Adrenal gland (tissue), 9 donors: ENCODE measurements at regions not wholly inside any gene's neighbourhood (a gene's known extent, or its start where the extent isn't known, plus 50 kb on each side); places are given as distances from the start of the nearest gene placed in this dataset.

ENCODE experiments used
- DNase-seq, 7 donors: peaks; one replicate each; pipeline ENCODE4 v3.0.0-alpha.2; 2019 to 2020
- H3K27ac ChIP-seq, 5 donors: fragments of 200-600 bp; sonication (generic) in 4 of 5; 1 replicate in 3 of 5; 2 replicates in 2 of 5; pipeline versions ENCODE4 v1.5.1 to v1.8.0; 2016 to 2020; ENCODE audit warnings: mild to moderate bottlenecking in 1 of 5
- H3K27me3 ChIP-seq: fragments of 200-600 bp; 2 replicates; pipeline ENCODE4 v1.8.0; 2021
- H3K36me3 ChIP-seq, 2 donors: fragments of 200-600 bp; replicated peaks in 1 of 2; 1 replicate in 1 of 2; 2 replicates in 1 of 2; pipeline versions ENCODE4 v1.5.1 to v1.8.0; 2018 to 2022
- H3K4me1 ChIP-seq, 2 donors: fragments of 200-600 bp; replicated peaks in 1 of 2; 1 replicate in 1 of 2; 2 replicates in 1 of 2; pipeline versions ENCODE4 v1.5.1 to v1.8.0; 2018 to 2021
- H3K4me3 ChIP-seq, 4 donors: fragments of 200-600 bp; sonication (generic) in 3 of 4; one replicate each; pipeline ENCODE4 v1.5.1; 2016 to 2018
- H3K9me3 ChIP-seq, 3 donors: fragments of 200-600 bp; sonication (generic) in 1 of 3; replicated peaks in 1 of 3; 1 replicate in 2 of 3; 2 replicates in 1 of 3; pipeline versions ENCODE4 v1.5.1 to v1.8.0; 2016 to 2021
- POLR2A ChIP-seq, 2 donors: fragments of 450-650 bp; IDR thresholded peaks; one replicate each; pipeline ENCODE4 v1.6.1; 2017; ENCODE audit warnings: antibody characterized with exemption in 2 of 2, mild to moderate bottlenecking in 2 of 2, moderate library complexity in 1 of 2
- WGBS, 4 donors: extraction: QIAGEN DNeasy Blood & Tissue Kit in 2 of 4; methylation state at CpG; one replicate each; pipeline versions ENCODE4 v1.1.5 to v1.1.7; 2013 to 2017; 5-methylcytosine and 5-hydroxymethylcytosine counted together
- intact Hi-C, 2 donors: fragments of 100-400 bp; cut with DNase I; formaldehyde crosslinking; loops; one replicate each; pipeline versions ENCODE4 v1.14.1 to v1.15.0; 2022 to 2023
- TF ChIP-seq, protein P1 (sequence below), 6 experiments: fragments of 450-650 bp in 4 of 6; fragments of 200-600 bp in 2 of 6; sonication (generic) in 1 of 6; IDR thresholded peaks; 1 replicate in 5 of 6; 2 replicates in 1 of 6; pipeline versions ENCODE4 v1.5.1 to v1.8.0; 2016 to 2021; ENCODE audit warnings: antibody characterized with exemption in 6 of 6, mild to moderate bottlenecking in 2 of 6, moderate library complexity in 1 of 6
- donor health status: healthy with polysubstance abuse.
- donor health status: Bipolar disorder and iron deficiency.
- donor health status: DM: yes; HTN: yes; CAD: no.
- donor health status: DM: no; HTN: no; CAD: no.
- donor health status: DM: no; HTN: no; CAD: no.

DNA sequence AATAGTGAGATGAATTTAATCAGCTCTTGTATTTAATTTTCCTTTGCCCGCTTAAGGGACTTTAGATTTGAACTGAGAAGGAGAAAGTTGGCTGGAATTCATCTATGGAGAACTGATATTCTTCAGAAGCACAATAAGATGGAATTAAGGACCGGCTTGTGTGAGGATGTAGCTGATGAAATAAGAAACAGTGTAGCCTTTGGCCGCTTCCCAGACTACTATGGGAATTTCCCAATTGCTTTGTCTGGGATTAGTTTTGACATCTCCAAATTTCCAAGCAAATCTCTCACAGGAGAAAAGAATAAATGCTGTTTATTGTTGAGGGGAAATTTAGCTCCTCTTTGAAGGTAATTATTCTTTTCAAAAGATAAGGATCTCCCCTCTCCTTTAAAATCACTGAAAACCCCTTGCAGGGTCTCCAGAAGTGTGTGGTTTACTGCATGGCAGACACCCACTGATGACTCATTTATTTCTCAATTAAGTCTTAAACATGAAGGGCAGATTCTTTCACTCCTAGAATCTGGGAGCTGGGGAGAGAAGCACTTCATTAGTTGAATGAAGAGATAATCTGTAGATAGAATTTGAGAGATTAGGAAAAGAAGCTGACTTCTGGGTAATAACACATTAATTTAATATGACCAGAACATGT is 606.5 kb upstream of the ADAMTS16 start:
- intact Hi-C loops, result no loop called here
- H3K27me3 ChIP-seq, result no peaks in the 10 kb centered on the region
- H3K27ac ChIP-seq, result no peak overlapping the region
- no peak for DNase-seq
- 66 to 77% (median 69%) methylated on average over 3 of the region's 3 CpGs for WGBS, 4 donors
- no peaks in the 10 kb centered on the region for H3K4me1 ChIP-seq
- no peaks in the 10 kb centered on the region for H3K9me3 ChIP-seq
- H3K4me3 ChIP-seq, result no peak overlapping the region
- H3K36me3 ChIP-seq, result no peaks in the 10 kb centered on the region
- TF ChIP-seq, protein P1, sequence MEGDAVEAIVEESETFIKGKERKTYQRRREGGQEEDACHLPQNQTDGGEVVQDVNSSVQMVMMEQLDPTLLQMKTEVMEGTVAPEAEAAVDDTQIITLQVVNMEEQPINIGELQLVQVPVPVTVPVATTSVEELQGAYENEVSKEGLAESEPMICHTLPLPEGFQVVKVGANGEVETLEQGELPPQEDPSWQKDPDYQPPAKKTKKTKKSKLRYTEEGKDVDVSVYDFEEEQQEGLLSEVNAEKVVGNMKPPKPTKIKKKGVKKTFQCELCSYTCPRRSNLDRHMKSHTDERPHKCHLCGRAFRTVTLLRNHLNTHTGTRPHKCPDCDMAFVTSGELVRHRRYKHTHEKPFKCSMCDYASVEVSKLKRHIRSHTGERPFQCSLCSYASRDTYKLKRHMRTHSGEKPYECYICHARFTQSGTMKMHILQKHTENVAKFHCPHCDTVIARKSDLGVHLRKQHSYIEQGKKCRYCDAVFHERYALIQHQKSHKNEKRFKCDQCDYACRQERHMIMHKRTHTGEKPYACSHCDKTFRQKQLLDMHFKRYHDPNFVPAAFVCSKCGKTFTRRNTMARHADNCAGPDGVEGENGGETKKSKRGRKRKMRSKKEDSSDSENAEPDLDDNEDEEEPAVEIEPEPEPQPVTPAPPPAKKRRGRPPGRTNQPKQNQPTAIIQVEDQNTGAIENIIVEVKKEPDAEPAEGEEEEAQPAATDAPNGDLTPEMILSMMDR (IDR thresholded peaks at IDR 0.05), result no peak
- TF ChIP-seq POLR2A (IDR thresholded peaks at IDR 0.05), result no peak

DNA sequence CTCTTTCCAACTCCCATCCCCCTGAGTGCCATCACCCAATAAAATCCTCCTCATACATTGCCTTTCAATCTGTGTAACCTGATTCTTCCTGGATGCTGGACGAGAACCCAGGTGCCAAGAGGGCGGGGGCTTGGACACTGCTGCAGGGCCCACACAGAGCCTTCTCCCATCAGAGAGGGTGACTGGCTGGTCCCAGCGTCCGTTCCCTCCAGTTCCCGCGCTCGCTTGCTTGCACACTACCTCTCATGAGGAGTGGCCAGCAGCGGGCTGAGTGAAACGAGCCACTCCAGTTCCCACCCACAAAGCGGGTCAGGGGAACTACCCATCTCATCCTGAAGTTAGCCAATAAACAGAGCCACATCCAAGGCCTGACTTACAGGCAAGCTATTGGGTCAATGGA is 602.6 kb upstream of the ADAMTS16 start:
- Histone ChIP-seq H3K27ac (no peak overlapping the region), H3K9me3 (no peaks in the 10 kb centered on the region), H3K27me3 (no peaks in the 10 kb centered on the region), H3K4me3 (no peak overlapping the region), H3K36me3 (no peaks in the 10 kb centered on the region), H3K4me1 (no peaks in the 10 kb centered on the region)
- no peak for TF ChIP-seq POLR2A (IDR thresholded peaks at IDR 0.05)
- TF ChIP-seq, protein P1 (IDR thresholded peaks at IDR 0.05), result no peak
- intact Hi-C loops, result no loop called here
- no peak for DNase-seq
- 76 to 82% (median 78%) methylated on average over 6 to 10 of the region's 10 CpGs for WGBS, 4 donors

- no peak overlapping the region for H3K27ac ChIP-seq
- TF ChIP-seq POLR2A (IDR thresholded peaks at IDR 0.05), result no peak
- TF ChIP-seq, protein P1 (IDR thresholded peaks at IDR 0.05), result no peak
- intact Hi-C loops, result no loop called here
- DNase-seq, result no peak
- H3K36me3 ChIP-seq, result no peaks in the 10 kb centered on the region
- H3K4me1 ChIP-seq, result no peaks in the 10 kb centered on the region
- 47 to 73% (median 59%) methylated on average over 4 to 5 of the region's 5 CpGs for WGBS, 4 donors
- H3K4me3 ChIP-seq, result no peak overlapping the region
- no peaks in the 10 kb centered on the region for H3K9me3 ChIP-seq
- H3K27me3 ChIP-seq, result no peaks in the 10 kb centered on the region
These were observed 599.6 kb upstream of the ADAMTS16 start for GRCh38 chr5:4540375-4541173.

GRCh38 chr5:4541334-4541733 is 598.8 kb upstream of the ADAMTS16 start:
- Histone ChIP-seq H3K9me3 (no peaks in the 10 kb centered on the region), H3K27me3 (no peaks in the 10 kb centered on the region), H3K4me3 (no peak overlapping the region), H3K36me3 (no peaks in the 10 kb centered on the region), H3K27ac (no peak overlapping the region), H3K4me1 (no peaks in the 10 kb centered on the region)
- 66 to 72% (median 69%) methylated on average over 4 of the region's 4 CpGs for WGBS, 4 donors
- TF ChIP-seq, protein P1 (IDR thresholded peaks at IDR 0.05), result no peak
- no peak for TF ChIP-seq POLR2A (IDR thresholded peaks at IDR 0.05)
- no peak for DNase-seq
- intact Hi-C loops, result no loop called here
